ENCODE measurements at regions not wholly inside any gene's neighbourhood (a gene's known extent, or its start where the extent isn't known, plus 50 kb on each side); places are given as distances from the start of the nearest gene placed in this dataset.
"Not testable (repeated sequence)": the region's sequence is repeated elsewhere in the genome, so short reads cannot be mapped to it uniquely, and the experiment has no call there.

DNA sequence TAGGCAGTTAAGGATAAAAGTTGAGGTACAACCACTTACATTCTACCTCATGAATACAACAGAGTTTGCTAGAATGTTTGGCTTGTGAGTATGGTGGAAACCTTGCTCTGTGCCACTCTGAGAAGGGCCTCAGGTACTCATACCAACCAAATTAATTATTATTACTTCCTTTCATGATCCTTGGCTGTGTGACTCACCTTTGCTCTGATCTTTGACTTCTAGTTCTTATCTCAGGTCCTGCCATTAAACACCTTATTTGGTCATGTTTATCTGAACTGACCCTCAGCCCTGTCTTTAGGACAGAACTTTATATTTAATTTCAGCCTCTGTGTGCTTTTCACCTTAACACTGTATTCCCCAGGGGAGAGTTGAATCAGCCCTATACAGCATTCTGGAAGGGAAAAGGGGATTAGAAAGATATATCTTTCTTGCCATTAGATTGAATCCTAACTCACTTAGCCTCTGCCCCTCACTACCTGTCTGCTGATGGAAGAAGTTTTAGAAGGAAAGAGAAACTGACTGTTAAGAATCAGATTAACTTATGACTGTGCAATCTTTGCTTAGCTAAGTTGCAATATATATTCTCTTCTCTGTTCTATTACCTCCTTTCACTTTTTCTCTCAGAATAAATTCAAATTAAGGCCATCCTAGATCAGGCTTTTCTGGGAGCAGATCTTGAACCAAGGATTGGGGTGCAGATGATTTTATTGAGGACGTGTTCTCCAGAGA, 260.4 kb upstream of the DPYD start:
- no peak for DNase-seq

DNA sequence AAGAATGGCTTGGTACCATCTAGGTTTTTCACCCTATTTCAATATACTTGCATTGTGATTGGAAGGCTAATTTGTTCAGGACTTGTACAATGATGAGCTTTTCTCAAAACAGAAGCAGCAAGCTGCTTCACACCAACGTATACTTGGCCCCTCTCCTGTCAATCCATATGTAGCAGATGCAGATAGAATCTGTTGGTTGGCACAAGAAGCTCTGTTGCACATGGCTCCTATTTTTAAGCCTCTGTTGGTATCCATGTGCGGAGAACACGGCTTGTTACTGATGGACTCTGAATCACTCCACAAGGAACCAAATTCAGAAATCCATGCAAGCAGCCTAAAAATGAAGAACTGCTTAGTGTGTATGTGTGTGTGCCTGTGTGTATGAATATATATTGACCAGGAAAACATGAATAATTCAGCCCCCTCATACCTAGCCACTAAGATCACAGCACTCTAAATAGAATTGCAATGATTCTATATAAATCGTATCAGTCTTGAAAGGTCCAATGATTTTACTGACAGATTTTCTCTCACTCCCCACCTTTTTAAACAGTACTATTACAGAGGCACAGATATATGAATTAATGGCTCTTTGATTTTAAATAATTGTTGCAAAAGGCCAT, 258.4 kb upstream of the DPYD start:
- DNase-seq, result no peak

DNA sequence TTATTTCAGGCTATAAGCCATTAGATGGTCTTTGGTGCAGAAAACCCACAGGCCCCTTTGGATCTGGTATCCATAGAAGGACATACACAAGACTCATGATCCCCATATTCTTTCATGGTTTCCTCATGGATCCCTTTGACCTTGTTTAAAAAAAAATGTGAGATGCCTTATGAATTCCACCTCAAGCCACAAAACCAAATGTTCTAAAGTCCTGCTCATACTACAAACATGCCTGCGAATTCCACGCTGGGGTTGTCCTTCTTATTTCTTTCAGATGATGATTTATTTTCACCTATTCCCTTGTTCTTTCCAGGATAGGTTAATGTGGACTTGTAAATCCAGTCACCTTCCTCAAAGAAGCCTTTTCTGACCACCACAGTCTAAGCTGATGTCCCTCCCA, 256.9 kb upstream of the DPYD start:
- no peak for DNase-seq

DNA sequence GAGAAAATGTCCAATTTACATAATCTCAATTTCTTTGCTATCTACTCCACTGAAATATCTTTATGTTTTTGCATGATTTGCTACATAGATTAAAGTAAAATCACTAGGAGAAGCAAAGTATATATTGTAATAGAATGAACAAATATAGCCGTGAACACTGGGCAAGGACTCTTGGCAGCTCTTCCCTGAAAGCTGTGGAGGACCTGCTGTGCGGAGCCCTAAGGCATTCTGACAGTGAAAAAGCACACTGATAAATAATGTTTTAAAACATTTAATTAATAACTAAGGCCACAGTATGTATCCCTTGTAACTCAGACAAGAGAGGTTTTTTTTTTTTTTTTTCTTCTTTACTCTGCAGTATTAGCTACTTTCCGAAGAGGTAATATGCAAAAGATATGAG, 256.1 kb upstream of the DPYD start:
- DNase-seq, result no peak

DNA sequence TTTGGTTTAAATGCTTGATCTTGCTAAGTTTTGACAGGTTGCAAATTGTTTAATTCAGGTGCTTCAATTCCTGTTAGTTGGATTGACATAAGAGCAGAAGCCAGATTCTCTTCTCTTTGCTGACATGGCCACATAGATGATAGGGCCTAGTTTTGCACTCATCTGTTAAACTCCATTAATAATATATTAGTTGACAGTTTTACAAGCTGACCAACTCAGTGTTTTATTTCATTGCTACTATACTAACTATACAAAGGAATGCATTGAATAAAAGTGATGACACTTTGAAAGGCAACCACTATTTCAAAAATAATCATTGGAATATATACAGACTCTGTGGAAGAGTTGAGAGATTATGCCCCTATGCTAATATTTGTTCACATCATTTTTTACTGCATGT, 255.6 kb upstream of the DPYD start:
- DNase-seq, result no peak

DNA sequence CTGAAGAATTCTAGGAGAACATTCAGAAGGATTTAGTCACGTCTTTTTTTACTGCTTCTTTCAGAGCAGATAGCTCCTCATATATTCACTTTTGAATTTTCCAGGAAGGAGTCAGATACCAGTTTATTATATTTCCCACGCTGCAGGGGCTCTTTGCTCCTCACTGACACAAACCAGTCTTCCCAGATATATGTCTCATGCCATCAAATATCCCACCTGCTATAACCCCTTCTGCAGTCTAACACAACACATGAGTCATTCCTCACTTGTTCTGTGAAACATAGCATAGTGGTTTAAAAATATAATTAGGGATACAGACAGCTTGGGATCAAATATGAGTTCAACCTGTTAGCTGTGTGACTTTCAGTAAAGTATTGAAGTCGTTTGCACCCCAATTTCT, 251.7 kb upstream of the DPYD start:
- no peak for DNase-seq

DNA sequence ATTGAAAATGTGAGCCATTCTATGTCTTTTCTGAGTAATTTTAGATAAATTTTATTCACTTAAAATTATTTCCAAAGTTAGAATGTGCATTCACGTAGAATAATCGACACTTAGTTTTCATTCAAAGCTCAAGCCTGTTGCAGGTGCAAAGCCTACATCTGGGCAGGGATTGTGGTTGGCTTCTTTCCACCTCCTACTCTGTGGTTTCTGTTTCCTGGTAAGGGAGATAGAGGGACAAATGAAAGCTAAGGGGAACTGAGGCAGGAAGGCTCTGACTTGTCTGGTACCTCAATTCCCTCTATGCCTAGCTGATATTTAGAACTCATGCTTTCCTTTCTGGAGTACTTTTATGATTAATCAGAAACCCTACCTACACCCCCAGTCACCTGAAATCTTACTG, 251.2 kb upstream of the DPYD start:
- no peak for DNase-seq

DNA sequence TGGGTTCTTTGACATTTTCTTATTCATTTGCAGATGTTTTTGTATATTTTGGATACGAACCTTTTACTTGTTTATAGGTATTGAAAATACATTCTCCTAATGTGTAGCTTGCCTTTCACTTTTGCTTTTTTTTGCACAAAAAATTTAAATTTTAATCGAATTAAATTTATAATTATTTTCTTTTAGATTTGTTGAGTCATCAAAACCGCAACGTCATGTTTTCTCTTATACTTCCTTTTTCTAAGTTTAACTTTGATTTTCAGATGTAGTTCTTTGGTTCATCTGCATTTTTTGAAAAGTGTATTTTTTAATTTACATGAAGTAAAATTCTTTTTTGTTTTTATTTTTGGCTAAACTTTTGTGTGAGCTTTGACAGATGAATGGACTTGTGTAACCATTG, 243.7 kb upstream of the DPYD start:
- no peak for DNase-seq

DNA sequence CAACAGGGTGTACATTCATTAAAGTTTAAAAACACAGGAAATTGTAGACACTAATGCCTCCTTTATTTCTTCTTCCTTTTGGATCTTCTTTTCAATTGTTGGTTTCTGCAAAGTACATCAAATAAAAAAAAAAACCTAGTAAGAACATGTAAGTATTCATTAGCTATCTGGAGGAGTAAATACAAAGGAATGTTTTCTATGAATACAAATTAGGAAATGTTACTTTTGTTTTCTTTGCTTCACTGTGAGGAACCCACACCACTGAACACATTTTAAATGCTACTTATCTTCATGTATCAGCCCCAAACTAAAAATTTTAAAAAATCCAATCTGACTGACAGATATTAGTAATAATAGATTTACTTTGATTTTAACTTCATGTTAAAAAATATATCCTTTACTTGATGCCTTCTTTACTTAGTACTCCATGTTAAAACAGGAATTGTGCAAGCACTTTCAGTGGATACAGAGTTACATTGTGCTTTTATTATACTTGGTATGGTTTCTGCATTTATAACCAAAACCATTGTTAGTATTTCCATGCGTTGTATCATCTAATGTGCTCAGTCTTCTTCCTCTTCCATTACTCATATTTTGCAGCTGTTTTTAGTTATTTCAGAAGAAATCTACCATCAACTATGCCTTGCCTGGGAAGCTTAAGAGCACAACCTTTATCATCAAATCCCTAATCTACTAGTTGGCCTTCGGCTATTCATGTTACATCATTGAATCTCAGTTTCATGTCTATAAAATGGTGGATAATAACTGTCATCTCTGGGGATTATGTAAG, 236.9 kb upstream of the DPYD start:
- DNase-seq, result no peak

DNA sequence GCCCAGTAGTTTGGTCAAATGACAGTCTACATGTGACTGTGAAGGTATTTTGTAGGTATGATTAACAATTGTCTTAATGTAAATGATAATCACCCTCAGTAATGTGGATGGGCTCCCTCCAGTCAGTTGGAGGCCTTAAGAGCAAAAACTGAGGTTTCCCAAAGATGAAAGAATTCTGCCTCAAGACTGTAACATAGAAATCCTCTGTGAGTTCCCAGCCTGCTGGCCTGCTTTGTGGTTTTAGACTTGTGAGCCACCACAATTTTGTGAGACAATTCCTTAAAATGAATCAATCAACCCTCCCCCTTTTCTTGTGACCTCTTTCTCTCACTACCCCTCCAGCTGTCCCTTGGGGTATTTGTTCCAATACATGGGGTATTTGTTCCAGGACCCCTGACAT, 226.4 kb upstream of the DPYD start:
- DNase-seq, result no peak

DNA sequence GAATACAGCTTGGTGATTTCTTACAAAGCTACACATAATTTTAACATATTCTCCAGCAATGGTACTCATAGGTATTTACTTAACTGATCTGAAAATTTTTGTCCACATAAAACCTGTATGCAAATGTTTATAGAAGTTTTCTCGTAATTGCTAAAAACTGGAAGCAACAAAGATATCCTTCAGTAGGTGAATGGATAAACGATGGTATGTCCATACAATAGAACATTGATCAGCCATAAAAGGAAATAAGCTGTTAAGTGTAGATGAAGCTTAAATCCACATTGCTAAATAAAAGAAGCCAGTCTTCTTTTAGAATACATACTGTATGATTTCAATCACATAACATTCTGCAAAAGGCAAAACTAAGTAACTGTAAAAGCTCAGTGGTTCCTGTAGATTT, 224.8 kb upstream of the DPYD start:
- DNase-seq, result no peak

DNA sequence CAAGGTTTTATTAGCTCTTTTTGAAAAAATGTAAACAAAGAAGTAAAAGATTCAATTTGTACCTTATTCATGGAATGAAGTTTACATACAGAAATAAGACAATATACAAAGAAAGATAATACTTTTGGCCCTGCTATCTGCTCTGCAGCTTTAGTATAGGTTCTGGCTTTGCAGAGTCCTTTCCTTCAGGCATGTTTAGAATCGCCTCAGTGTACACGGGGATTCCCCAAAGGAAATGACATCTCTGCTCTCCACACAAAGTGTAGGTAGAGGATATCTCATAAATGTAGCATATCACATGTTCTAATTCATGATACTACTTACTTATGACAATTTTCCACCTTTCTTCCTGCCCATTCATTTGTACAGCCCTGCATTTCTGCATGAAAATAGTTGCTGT, 222.6 kb upstream of the DPYD start:
- no peak for DNase-seq

DNA sequence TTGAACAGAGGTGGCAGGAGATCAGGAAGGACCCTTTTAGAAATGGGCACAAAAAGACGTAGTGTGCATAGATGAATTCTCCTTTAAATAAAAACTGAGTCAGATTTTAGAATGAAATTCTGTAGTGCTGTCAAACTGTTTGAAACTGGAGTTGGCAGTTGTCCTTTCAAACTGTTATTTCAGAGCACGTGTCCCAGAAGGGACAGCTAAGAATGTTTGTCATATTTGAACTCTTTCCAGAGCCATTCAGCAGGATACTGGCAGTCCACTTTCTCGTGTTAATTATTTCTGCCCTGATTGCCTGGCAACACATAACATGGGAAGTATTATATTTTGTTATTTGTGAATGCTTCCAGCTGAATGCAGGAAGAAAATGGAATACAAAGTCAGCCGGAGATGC, 212.3 kb upstream of the DPYD start:
- peak; percentile 12 for DNase-seq

DNA sequence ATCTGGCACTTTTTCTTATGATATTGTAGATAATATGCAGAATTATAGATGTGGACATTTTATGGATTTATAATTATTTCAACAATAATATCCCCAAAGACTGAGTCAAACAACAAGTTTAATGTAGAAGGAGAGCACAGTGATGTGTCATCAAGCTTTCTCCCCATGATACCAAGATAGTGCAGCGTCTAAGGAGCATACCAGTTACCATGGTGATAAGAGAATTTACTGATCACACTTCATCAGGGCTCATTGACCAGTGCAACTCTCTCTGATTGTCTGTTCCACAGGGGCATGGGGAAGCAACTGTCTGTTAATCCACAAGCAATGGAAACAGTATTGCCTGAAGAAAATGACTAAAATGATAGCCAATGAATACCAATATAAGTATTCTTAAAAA, 209.6 kb upstream of the DPYD start:
- DNase-seq, result no peak

DNA sequence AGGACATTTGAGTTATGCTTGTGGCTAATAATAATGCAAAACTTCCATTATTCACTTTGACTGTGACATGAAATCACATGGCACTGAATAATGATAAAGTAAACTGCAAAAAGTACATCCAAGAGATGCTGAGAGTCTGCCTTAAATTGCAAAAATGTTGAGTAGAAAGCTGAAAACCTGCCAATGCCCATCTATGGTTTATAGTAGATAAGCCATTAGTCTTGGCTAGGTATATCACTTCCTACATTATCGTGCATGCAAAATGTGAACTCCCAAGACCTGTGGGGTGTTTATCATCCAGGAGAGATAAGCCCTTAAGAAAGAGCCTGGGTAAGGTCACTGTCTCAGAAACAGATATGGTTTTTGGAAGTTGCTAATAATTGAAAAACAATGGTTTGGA, 208.7 kb upstream of the DPYD start:
- DNase-seq, result no peak

DNA sequence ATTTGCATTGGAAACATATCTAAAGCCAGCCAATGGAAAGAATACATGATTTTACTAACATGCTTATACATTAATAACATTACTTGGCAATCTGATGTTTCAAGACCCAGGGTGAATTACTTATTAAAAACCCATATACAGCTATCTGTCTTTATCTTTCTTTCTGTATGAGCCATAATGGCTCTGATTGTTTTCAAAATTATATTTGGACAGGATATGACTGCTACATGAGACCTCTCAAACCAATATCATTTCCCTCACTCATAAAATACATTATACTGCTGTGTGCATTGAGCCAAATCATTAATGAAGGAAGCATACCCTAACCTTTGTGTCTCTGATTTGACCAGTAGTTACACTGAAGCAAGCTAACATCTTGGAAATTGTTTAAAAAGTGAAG, 205.9 kb upstream of the DPYD start:
- DNase-seq, result no peak

DNA sequence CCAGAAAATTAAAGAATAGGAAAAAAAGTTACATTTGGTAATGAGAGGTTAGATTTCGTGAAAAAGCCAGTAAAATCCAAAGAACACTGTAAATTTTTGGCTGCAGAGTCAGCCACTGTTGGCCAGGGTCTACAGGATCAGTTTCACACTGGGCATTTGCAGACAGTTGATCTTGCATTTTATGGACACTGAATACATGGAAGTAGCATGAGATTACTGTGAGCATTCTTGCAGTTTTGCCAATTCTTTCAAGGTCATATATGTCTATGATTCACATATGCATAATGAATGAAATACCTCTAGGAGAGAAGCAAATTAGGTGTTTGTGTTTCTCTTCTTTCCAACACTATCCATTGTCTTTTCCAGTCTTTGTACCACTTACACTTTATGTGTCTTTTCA, 200.8 kb upstream of the DPYD start:
- no peak for DNase-seq

DNA sequence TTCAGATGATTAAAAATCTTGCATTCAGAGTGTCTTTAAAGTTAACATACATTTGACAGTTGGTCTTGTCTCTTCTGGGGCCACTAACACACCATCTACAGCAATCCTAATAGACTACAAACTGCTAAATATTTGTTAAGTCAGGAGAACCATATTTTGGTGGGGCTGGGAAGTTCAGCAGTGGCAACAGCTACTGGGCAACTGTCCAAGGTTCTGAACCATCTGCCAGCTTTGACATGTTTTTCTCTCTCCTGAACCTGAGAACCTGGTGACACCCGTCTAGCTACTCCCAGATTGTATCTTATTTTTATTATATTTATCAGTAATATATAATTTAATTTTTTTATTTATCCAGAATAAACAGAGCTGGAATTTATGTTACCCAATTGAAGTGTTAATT, 199.0 kb upstream of the DPYD start:
- no peak for DNase-seq

DNA sequence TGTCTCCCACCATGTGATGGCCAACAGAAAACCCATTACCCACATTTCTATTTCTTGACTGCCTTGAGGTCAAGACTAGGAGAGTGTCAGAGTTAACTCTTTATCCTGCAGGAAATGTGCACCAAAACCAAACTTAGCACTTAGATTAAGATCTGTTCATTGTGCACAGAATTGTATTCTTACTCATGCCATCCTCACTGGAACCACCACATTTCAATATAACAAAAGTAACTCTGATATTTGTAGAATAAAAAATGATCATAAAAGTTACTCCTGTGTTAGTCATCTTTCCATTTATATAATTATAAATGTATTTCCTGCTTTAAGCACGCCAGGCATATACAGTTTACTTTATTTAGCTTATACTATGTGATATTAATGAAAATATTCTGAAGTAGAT, 193.0 kb upstream of the DPYD start:
- DNase-seq, result no peak

DNA sequence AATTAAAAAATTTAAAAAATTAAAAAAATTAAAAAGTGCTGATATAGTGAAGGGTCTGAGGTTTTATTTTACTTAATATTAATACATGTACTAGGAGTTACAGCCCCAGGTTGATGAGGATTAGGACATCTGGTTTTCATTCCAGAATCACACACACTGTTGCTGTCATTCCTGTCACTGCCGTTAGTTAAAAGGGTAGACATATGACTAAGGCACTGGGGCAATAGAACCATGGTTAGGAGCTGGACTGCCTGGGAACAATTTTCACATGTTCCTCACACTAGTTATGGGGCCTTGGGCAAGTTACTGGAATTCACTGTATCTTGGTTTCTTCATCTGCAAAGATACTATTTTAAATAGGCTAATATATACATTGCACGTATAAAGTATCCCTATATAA, 191.8 kb upstream of the DPYD start:
- no peak for DNase-seq

DNA sequence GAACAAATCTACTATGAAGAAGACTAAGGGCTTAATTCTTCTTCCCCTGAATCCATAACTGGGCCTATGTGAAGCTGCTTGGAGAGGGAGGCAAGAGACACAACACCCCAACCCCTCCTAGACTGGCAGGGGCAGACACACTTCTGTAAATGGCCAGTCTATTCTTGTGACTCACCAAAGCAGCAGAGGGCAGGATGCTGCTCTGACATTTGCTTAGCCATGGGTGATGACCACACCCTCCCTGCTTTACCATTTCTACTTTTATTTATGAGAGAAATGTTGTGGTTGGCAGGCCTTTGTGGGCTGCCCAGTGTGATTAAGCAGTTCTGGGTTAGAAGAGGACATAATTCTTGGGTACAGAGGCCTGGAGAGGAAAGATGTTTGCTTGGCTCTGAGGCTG, 189.8 kb upstream of the DPYD start:
- DNase-seq, result no peak

DNA sequence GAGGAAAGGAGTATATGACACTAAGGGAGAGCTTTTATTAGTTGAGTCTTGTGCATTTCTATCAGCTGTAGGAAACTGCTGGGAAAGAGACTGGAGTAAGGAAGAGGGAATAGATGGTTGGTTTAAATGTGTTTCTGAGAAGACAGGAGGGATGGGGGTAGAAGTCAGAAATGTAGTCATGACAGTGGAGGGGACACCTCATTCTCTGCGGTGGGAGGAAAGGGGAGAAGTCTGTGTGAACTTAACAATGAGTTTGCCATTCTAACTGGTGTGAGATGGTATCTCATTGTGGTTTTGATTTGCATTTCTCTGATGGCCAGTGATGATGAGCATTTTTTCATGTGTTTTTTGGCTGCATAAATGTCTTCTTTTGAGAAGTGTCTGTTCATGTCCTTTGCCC, 187.5 kb upstream of the DPYD start:
- not testable (repeated sequence) for DNase-seq

DNA sequence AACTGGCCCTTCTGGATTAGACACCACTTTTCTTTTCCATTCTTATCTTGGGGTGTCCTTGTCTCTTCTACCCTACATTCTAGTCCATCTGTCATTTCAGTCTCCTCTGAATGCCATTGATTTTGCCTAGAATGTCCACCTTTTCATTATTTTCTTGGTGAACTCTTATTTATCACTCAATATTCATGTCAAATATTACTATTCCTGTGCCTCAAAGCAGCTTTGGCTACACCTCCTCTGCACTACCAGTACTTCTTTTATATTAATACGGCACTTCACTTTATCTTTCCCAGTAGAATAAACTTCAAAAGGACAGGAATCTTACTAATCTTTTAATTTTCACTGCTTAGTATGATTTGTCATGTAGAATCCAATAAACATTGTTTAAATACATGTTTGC, 186.4 kb upstream of the DPYD start:
- no peak for DNase-seq

DNA sequence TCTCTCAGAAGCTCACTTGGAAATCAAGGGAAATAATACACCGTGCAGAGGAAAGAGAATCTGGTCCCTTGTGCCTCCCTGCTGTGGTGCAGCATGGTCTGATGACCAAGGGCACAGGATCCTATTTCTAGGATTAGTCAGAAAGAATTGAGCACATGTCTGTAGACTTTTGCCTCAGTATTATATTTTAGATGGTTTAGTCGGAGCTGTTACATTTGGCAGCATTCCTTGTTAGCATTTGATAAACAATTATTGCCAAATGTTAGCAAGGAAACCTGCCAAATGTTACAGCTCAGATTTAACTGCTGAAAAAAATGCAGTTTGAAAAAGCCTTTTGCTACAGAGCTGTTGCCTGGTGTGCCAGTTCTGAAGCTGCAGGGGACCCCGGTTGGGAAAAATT, 183.5 kb upstream of the DPYD start:
- DNase-seq, result no peak

All from retina (tissue), 1 donor.